Tibial nerve (tissue), 4 donors: ENCODE measurements at regions not wholly inside any gene's neighbourhood (a gene's known extent, or its start where the extent isn't known, plus 50 kb on each side); places are given as distances from the start of the nearest gene placed in this dataset.
"Not testable (repeated sequence)": the region's sequence is repeated elsewhere in the genome, so short reads cannot be mapped to it uniquely, and the experiment has no call there.

Experiments
- DNase-seq, 2 donors: peaks; one replicate each; pipeline ENCODE4 v3.0.0-alpha.2; 2019; ENCODE audit warnings: low spot score in 2 of 2
- H3K27ac ChIP-seq, 4 donors: fragments of 200-600 bp; sonication (generic) in 3 of 4; one replicate each; pipeline ENCODE4 v1.5.1; 2017 to 2019; ENCODE audit warnings: mild to moderate bottlenecking in 1 of 4
- H3K27me3 ChIP-seq, 2 donors: fragments of 200-600 bp; sonication (generic) in 1 of 2; one replicate each; pipeline versions ENCODE4 v1.5.1 to v1.6.0; 2017 to 2019
- H3K36me3 ChIP-seq, 3 donors: fragments of 200-600 bp; sonication (generic); one replicate each; pipeline ENCODE4 v1.5.1; 2018 to 2019
- H3K4me1 ChIP-seq, 4 donors: fragments of 200-600 bp; sonication (generic) in 3 of 4; one replicate each; pipeline ENCODE4 v1.5.1; 2017 to 2019
- H3K4me3 ChIP-seq, 4 donors: fragments of 200-600 bp; sonication (generic) in 3 of 4; one replicate each; pipeline ENCODE4 v1.5.1; 2017 to 2019; ENCODE audit warnings: mild to moderate bottlenecking in 1 of 4, moderate library complexity in 1 of 4
- H3K9me3 ChIP-seq, 4 donors: fragments of 200-600 bp; sonication (generic) in 3 of 4; one replicate each; pipeline ENCODE4 v1.5.1; 2017 to 2019
- EP300 ChIP-seq, 2 donors: sonication (generic); formaldehyde crosslinking; IDR thresholded peaks; one replicate each; pipeline ENCODE4 v1.6.1; 2017; ENCODE audit warnings: antibody characterized with exemption in 2 of 2, mild to moderate bottlenecking in 1 of 2
- POLR2A ChIP-seq, 2 donors: fragments of 450-650 bp; IDR thresholded peaks; one replicate each; pipeline ENCODE4 v1.6.1; 2017; ENCODE audit warnings: antibody characterized with exemption in 2 of 2, mild to moderate bottlenecking in 2 of 2, moderate library complexity in 2 of 2
- WGBS, 2 donors: methylation state at CpG; one replicate each; pipeline ENCODE4 v1.1.5; 2018; 5-methylcytosine and 5-hydroxymethylcytosine counted together
- TF ChIP-seq, protein P1 (sequence below), 5 experiments: fragments of 200-600 bp in 3 of 5; fragments of 450-650 bp in 2 of 5; sonication (generic) in 3 of 5; IDR thresholded peaks; one replicate each; pipeline ENCODE4 v1.5.1; 2016 to 2019; ENCODE audit warnings: antibody characterized with exemption in 5 of 5, mild to moderate bottlenecking in 3 of 5, moderate library complexity in 2 of 5

DNA sequence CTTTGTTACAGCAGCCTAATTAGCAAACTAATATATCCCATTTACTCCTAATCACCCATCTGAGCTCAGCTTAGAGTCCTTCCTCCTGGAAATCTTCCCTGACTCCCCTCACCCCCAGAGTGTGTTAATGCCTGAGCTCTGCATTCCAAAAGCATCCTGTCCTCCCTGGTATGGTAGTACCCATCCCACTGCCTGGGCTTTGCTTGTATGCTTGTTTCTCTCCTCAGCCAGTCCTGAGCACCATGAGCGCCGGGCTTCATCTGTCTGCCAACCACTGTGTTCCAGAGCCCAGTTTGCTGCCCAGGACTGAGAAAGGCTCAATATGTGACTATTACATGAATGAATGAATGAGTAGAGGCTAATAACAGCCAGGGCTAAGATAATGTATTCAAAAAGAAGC, 272.4 kb downstream of the CDK5RAP2 start:
- Histone ChIP-seq H3K36me3 (no peaks in the 10 kb centered on the region), H3K4me3 (no peak overlapping the region), H3K9me3 (no peaks in the 10 kb centered on the region), H3K27me3 (no peaks in the 10 kb centered on the region), H3K4me1 (no peaks in the 10 kb centered on the region), H3K27ac (no peak overlapping the region)
- TF ChIP-seq, protein P1, sequence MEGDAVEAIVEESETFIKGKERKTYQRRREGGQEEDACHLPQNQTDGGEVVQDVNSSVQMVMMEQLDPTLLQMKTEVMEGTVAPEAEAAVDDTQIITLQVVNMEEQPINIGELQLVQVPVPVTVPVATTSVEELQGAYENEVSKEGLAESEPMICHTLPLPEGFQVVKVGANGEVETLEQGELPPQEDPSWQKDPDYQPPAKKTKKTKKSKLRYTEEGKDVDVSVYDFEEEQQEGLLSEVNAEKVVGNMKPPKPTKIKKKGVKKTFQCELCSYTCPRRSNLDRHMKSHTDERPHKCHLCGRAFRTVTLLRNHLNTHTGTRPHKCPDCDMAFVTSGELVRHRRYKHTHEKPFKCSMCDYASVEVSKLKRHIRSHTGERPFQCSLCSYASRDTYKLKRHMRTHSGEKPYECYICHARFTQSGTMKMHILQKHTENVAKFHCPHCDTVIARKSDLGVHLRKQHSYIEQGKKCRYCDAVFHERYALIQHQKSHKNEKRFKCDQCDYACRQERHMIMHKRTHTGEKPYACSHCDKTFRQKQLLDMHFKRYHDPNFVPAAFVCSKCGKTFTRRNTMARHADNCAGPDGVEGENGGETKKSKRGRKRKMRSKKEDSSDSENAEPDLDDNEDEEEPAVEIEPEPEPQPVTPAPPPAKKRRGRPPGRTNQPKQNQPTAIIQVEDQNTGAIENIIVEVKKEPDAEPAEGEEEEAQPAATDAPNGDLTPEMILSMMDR (IDR thresholded peaks at IDR 0.05), result no peak
- no peak for TF ChIP-seq POLR2A (IDR thresholded peaks at IDR 0.05)
- TF ChIP-seq EP300 (IDR thresholded peaks at IDR 0.05), result no peak
- no peak for DNase-seq
- WGBS, 2 donors, result 91 to 100% methylated on average over 2 of the region's 2 CpGs

GRCh38 chr9:120306561-120306960, 273.4 kb downstream of the CDK5RAP2 start:
- TF ChIP-seq, protein P1 (IDR thresholded peaks at IDR 0.05), result no peak
- TF ChIP-seq POLR2A (IDR thresholded peaks at IDR 0.05) (no peak), EP300 (IDR thresholded peaks at IDR 0.05) (no peak)
- Histone ChIP-seq H3K36me3 (no peaks in the 10 kb centered on the region), H3K4me3 (no peak overlapping the region), H3K4me1 (no peaks in the 10 kb centered on the region), H3K9me3 (no peaks in the 10 kb centered on the region), H3K27ac (no peak overlapping the region), H3K27me3 (no peaks in the 10 kb centered on the region)
- no peak for DNase-seq
- 76 to 92% methylated on average over 3 of the region's 3 CpGs for WGBS, 2 donors

DNA sequence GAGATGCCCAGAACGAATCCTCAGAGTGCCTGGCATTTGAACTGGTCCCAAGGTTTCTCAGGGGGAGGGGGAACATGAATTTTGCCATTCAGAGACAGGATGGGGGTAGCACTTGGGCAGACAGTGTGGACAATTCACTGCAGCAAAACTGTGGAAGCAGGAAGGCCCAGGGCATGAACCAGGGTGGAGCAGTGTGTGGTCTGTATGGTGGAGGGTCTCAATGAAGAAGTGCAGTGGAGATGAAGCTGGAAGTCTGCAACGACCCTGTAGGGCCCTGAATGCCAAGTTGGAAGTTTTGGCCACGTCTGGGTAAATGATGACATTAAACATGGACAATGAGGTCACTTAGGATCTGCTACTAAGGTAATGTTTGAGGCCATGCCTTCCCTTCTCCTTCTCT, 273.9 kb downstream of the CDK5RAP2 start:
- TF ChIP-seq POLR2A (IDR thresholded peaks at IDR 0.05) (no peak), EP300 (IDR thresholded peaks at IDR 0.05) (no peak)
- TF ChIP-seq, protein P1 (IDR thresholded peaks at IDR 0.05), result no peak
- Histone ChIP-seq H3K4me1 (no peaks in the 10 kb centered on the region), H3K4me3 (no peak overlapping the region), H3K36me3 (no peaks in the 10 kb centered on the region), H3K9me3 (no peaks in the 10 kb centered on the region), H3K27ac (no peak overlapping the region), H3K27me3 (no peaks in the 10 kb centered on the region)
- no peak for DNase-seq
- WGBS, 2 donors, result 52 to 65% methylated on average over 3 of the region's 3 CpGs

GRCh38 chr9:120304896-120305295, 275.1 kb downstream of the CDK5RAP2 start:
- not testable (repeated sequence) for H3K27ac ChIP-seq, DNase-seq
- WGBS, 2 donors, result 93 to 95% methylated on average over 3 to 8 of the region's 28 CpGs

GRCh38 chr9:120303519-120303918, 276.4 kb downstream of the CDK5RAP2 start:
- no peaks in the 10 kb centered on the region for H3K4me1 ChIP-seq
- WGBS, 2 donors, result 78 to 93% methylated on average over 4 of the region's 4 CpGs

More at GRCh38 chr9:120304896-120305295, 275.1 kb downstream of the CDK5RAP2 start:
- H3K27me3 ChIP-seq, H3K4me3 ChIP-seq, H3K4me1 ChIP-seq, H3K9me3 ChIP-seq, H3K36me3 ChIP-seq: not testable (repeated sequence)

More at GRCh38 chr9:120303519-120303918, 276.4 kb downstream of the CDK5RAP2 start:
- Histone ChIP-seq H3K27me3 (no peaks in the 10 kb centered on the region), H3K4me3 (no peak overlapping the region), H3K27ac (no peak overlapping the region), H3K9me3 (no peaks in the 10 kb centered on the region), H3K36me3 (no peaks in the 10 kb centered on the region)
- no peak for DNase-seq
- no peak for TF ChIP-seq EP300 (IDR thresholded peaks at IDR 0.05)
- TF ChIP-seq, protein P1 (IDR thresholded peaks at IDR 0.05), result no peak
- TF ChIP-seq POLR2A (IDR thresholded peaks at IDR 0.05), result no peak
